NCI-H187 treated with DMSO at 0.1 percent for 48 hours (cell line): ENCODE measurements at regions not wholly inside any gene's neighbourhood (a gene's known extent, or its start where the extent isn't known, plus 50 kb on each side); places are given as distances from the start of the nearest gene placed in this dataset.

Experiments
- DNase-seq: peaks from one replicate; lab custom pipeline; 2025; lab: John Stamatoyannopoulos, UW

DNA sequence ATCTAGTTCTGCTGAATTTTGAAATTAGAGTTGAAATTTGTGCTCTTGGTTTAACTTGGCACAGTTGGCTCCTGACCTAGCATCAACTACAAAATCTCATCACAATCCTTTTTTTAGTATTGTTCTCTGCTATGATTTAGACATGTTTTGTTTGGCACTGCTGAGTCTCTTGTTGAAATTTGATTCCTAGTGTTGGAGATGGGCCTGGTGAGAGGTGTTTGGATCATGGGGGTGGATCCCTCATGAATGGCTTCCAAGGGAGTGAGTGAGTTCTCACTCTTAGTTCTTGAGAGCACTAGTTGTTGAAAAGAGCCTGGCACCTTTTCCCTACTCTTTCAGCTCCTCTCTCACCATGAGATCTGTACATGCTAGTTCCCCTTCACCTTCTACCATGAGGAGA lies 605.6 kb upstream of the SLC39A10 start:
- DNase-seq, result no peak

GRCh38 chr2:195049372-195050031 lies 607.5 kb upstream of the SLC39A10 start:
- no peak for DNase-seq

GRCh38 chr2:195047955-195048354 lies 609.1 kb upstream of the SLC39A10 start:
- DNase-seq, result no peak

DNA sequence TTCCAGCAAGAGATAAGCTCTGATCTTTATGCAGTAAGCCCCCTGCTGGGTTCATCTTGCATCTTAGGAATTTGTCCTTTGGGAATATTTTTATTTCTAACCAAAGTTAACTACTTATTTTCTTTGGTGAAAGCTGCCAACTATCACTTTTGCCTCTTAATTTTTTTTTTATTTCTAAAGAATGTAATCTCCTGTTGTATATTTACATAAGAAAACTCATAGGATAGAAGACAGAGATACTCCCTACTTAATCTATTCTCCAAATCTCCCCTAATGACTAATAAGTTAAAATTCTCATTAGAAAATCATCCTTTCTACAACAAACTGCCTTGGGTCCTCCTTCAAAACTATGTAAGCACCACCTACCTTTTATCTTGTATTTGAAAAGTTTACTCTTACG lies 612.2 kb upstream of the SLC39A10 start:
- no peak for DNase-seq

DNA sequence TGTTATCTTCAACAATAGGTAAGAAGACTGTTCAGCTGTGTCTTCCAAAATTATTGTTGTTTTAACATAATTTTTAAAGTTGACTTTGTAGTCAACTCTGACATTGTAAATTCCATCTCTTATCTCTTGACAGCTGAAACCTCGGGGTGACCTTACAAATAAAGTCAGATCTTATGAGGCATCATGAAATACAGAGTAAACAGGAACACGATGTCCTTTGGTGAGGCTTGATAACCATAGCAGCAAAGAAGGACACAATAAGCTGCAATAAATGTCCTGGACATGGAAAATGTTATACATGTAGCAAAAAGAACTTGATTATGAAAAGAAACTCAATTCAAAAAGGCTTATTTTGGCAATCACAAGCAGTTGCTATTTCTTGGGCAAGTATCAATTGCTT lies 618.9 kb upstream of the SLC39A10 start:
- no peak for DNase-seq

DNA sequence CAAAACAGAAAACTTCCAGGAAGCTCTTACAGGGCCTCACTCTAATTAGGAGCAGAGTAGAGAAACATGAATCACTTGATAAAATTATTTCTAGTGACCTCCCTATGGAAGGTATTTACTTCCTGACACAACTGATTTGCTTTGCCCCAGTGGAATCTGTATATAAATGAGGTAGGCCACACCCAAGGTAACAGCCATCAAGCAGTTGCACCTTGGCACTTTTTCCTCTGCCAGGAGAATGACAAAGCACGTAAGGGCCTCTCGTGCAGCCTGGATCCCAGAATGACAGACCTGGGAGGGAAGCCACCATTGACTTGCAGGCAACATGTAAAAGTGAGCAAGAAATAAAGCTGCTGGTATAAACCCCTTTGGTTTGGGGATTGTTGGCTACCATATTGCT lies 620.0 kb upstream of the SLC39A10 start:
- no peak for DNase-seq

DNA sequence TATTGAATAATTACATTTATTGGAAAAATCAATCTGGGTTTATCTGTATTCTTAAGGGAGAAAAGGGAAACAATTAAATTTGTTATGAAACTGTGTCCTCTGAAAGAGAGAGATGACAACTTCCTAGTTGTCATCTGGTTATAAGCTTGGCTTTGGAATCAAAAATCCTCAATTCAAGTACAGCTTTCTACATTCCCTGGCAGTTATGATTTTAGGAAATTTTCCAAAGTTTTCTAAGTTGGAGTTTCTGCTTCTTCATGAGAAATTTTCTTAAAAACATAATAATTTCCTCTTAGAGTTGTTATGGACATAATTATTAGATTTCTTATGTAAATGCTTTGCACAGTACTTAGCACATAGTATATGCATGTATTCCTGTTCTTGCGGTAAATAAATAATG lies 625.6 kb upstream of the SLC39A10 start:
- DNase-seq, result no peak

- DNase-seq, result no peak
Observed at GRCh38 chr2:195029804-195030654, 627.0 kb upstream of the SLC39A10 start.

GRCh38 chr2:195027947-195028346 lies 629.1 kb upstream of the SLC39A10 start:
- no peak for DNase-seq

DNA sequence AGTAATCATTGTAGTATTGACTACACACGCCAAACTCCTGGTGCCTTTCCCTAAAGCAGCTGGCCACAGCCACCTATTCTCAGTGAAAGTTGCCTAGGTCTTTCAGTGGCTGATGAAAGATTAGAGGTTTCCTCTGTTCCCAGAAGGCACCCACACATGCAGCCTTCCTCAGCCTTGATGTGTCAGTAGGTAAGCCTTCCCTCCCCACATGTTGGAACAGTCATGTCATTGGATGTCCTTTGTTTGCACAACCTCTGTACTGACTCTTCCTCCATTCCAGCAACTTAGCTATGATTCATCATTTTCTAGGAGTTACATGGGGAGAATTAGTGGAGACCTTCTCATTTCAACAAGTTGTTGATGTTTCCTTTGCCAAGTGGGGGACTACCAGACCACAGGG lies 630.8 kb upstream of the SLC39A10 start:
- no peak for DNase-seq

- no peak for DNase-seq
Observed at GRCh38 chr2:195022508-195022830, 634.6 kb upstream of the SLC39A10 start.

- no peak for DNase-seq
Observed at GRCh38 chr2:195021711-195022507, 635.1 kb upstream of the SLC39A10 start.

DNA sequence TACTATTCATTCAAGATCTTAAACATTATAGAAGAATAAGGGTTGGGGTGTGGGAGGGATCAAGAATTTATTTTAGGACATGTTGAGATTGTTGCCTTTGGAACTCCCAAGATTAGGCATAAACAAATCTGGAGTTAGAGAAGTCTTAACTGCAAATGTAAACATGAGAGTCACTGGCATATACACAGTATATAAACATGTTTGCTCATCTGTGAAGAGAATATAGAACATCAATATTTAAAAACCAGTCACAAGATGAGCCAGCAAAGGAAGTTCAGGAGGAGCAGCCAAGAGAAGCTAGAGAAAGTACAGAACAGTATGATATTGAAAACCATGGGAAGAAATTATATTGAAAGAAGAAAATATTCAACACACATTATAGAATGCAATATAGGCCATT lies 638.6 kb upstream of the SLC39A10 start:
- no peak for DNase-seq

DNA sequence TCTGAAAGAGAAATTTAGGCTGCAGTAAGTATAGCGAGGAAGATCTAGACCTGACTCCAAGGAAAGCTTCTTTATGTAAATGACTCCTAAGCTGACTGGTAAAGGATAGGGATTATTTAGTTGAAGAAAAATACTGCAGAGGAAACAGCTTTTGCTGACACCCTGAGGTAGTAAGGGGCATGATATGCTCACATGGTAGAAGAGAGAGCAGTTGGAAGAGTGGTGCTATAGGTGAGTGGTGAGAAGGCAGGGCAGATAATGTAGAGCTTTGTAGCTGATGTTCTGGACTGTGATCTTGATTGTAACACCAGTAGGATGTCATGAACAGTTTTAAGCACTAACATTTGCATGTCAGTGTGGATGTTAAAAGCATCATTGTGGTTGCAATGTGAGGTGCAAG lies 639.1 kb upstream of the SLC39A10 start:
- no peak for DNase-seq

GRCh38 chr2:195016841-195017240 lies 640.2 kb upstream of the SLC39A10 start:
- no peak for DNase-seq

DNA sequence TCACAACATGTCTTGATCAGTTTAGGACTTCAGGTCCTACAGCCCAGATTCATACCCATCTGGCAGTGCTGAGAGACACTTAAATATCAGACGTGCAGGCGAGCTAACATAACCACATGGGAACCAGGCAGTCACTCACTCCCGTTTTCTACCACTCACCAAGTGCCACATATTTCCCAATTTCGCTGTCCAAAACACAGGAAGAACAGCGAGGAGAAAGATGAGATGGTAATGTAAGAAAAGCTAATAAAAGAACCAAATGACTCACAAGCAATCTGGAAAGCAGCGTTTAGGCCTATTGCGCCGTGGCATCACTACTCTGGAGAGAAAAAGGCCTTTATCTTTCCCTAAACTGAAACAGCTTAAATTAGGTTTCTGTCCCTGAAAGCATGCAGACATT lies 647.8 kb upstream of the SLC39A10 start:
- DNase-seq, result no peak

GRCh38 chr2:195006856-195007255 lies 650.2 kb upstream of the SLC39A10 start:
- no peak for DNase-seq

DNA sequence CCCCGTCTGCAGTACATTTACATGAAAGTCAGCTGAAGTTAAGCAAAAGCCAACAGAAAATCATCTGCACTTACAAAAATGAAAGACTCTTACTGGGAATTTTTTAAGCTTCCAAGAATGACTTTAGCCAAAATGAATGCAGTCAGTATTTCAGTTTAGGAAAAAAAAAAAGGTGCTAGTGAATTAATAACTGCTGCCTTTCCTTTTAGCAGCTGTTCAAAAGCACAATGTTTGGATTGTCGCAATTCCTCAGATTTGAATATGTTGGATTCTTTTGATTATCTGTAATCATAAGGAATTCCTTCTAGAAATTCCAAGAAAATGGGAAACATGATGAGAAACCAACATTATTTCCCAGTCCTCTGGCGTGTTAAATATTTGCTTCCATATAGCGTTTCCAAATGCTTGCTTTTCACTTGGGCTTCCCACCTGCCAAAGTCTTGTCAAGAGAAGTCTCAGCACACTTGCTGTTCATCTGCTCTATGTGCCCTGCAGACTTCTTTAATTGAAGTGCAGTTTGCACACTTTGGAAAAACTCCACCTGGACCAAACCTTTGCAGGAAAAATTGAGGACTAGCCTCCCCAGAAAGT lies 653.0 kb upstream of the SLC39A10 start:
- no peak for DNase-seq

GRCh38 chr2:195001924-195002323 lies 655.1 kb upstream of the SLC39A10 start:
- no peak for DNase-seq

DNA sequence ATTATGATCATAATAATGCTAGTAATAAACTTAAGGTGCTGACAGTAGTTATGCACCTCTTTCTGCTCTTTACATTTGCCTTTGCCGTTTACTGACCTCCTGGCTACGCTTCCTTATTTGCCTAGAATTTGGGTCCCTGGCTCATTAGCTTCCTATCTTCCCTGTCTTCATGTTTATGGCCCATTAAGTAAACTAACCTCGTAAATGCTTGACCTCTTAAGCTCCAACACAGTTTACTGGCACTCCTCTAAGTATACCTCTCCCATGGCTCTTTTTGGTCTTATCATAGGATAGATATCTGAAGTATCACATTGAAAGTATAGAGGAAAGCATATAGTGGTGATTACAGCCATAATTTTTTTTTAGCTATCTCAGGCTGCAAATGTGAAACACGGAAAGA lies 657.3 kb upstream of the SLC39A10 start:
- DNase-seq, result no peak

GRCh38 chr2:194992648-194993047 lies 664.4 kb upstream of the SLC39A10 start:
- no peak for DNase-seq

DNA sequence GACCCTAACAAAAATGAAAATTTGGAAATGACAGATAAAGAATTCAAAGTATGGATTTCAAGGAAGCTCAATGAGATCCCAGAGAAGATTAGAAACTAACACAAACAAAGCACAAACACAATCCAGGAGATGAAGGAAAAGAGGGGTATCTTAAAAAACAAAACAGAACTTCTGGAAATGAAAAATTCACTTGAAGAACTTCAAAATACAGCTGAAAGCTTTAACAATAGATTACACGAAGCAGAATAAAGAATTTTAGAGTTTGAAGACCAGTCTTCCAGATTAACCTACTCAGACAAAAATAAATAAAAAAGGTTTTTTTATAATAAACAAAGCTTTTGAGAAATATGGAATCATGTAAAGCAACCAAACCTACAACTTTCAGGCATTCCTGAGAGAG lies 671.8 kb upstream of the SLC39A10 start:
- no peak for DNase-seq

DNA sequence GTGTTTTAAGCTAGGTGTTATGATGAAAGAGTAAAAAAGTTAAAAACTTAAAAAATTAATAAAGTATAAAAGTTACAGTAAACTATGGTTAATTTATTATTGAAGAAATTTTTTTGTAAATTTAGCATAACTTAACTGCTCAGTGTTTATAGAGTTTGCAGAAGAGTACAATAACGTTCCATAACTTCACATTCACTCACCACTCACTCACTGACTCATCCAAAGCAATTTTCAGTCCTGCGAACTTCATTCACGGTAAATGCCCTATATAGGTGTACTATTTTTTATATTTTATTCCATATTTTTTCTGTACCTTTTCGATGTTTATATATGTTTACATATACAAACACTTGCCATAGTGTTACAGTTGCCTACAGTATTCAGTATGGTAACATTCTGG lies 694.8 kb upstream of the SLC39A10 start:
- DNase-seq, result no peak
